ENCODE measurements at regions not wholly inside any gene's neighbourhood (a gene's known extent, or its start where the extent isn't known, plus 50 kb on each side); places are given as distances from the start of the nearest gene placed in this dataset.

DNA sequence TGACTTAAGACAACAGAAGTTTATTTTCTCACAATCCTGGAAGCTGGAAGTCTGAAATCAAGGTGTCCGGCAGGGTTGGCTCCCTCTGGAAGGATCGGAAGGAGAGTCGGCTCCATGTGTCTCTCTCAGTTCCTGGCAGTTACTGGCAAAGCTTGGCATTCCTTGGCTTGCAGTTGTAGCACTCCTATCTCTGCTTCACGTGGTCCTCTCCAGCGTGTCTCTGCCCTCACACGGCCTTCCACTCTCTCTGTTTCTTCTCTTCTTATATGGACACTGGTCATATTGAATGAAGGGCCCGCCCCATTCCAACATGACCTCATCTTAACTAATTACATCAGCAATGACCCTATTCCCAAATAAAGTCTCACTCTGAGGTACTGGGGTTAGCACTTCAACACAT, 60.1 kb upstream of the TUNAR start:
- DNase-seq (no peak), ATAC-seq (ENCODE audit: low read depth) (no peak)
- intact Hi-C loops (cut with micrococcal nuclease): no loop called here
- Histone ChIP-seq H3K9ac (ENCODE audit: low read length) (no peak overlapping the region), H3K4me2 (replicated peaks; ENCODE audit: low read depth, low read length, poor library complexity, severe bottlenecking) (no peak overlapping the region), H3K9me3 (ENCODE audit: control extremely low read depth in 1 of 3, control insufficient read depth in 2 of 3, insufficient read depth in 1 of 3, low read length in 2 of 3) (no peaks in the 10 kb centered on the region), H3K27ac (ENCODE audit: low read length in 2 of 2) (no peak overlapping the region), H4K20me1 (ENCODE audit: control insufficient read depth, insufficient read depth, low read length, poor library complexity, severe bottlenecking) (no peaks in the 10 kb centered on the region), H2AFZ (ENCODE audit: insufficient read depth, low read depth, low read length, poor library complexity, severe bottlenecking) (no peak overlapping the region), H3K4me3 (ENCODE audit: control extremely low read depth in 1 of 5, extremely low read depth in 1 of 5, insufficient read depth in 1 of 5, low read depth in 2 of 5, low read length in 4 of 5) (no peak overlapping the region), H3K4me1 (ENCODE audit: control insufficient read depth in 2 of 2, insufficient read depth in 2 of 2, low read length in 2 of 2) (no peaks in the 10 kb centered on the region), H3K27me3 (replicated peaks in 1 of 4; ENCODE audit: control extremely low read depth in 1 of 4, control insufficient read depth in 3 of 4, insufficient read depth in 4 of 4, low read length in 3 of 4) (peaks cover 0 to 7% (median 0%) of the 10 kb centered on the region in 4 experiments), H3K36me3 (replicated peaks in 1 of 2; ENCODE audit: control extremely low read depth in 1 of 2, control insufficient read depth in 1 of 2, extremely low read depth in 1 of 2, insufficient read depth in 2 of 2, low read length in 1 of 2) (no peaks in the 10 kb centered on the region), H3K79me2 (ENCODE audit: control insufficient read depth, insufficient read depth, low read length) (no peaks in the 10 kb centered on the region)
- Mint-ChIP-seq H3K4me1 (no peaks in the 10 kb centered on the region), H3K27ac (no peak overlapping the region), H3K27me3 (peaks cover 39% of the 10 kb centered on the region), H3K9me3 (ENCODE audit: insufficient read depth) (no peaks in the 10 kb centered on the region), H3K4me3 (no peak overlapping the region)
- 84% methylated on average over 7 of the region's 7 CpGs for WGBS (ENCODE audit: insufficient coverage)
- TF ChIP-seq, protein P1, sequence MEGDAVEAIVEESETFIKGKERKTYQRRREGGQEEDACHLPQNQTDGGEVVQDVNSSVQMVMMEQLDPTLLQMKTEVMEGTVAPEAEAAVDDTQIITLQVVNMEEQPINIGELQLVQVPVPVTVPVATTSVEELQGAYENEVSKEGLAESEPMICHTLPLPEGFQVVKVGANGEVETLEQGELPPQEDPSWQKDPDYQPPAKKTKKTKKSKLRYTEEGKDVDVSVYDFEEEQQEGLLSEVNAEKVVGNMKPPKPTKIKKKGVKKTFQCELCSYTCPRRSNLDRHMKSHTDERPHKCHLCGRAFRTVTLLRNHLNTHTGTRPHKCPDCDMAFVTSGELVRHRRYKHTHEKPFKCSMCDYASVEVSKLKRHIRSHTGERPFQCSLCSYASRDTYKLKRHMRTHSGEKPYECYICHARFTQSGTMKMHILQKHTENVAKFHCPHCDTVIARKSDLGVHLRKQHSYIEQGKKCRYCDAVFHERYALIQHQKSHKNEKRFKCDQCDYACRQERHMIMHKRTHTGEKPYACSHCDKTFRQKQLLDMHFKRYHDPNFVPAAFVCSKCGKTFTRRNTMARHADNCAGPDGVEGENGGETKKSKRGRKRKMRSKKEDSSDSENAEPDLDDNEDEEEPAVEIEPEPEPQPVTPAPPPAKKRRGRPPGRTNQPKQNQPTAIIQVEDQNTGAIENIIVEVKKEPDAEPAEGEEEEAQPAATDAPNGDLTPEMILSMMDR (IDR thresholded peaks at IDR 0.05): no peak
- no peak for TF ChIP-seq EZH2 (IDR thresholded peaks at IDR 0.05; ENCODE audit: borderline replicate concordance, insufficient read depth, low read depth, low read length, poor library complexity, severe bottlenecking)
- ChIA-PET POLR2A (no interaction called here), CTCF (no interaction called here)

DNA sequence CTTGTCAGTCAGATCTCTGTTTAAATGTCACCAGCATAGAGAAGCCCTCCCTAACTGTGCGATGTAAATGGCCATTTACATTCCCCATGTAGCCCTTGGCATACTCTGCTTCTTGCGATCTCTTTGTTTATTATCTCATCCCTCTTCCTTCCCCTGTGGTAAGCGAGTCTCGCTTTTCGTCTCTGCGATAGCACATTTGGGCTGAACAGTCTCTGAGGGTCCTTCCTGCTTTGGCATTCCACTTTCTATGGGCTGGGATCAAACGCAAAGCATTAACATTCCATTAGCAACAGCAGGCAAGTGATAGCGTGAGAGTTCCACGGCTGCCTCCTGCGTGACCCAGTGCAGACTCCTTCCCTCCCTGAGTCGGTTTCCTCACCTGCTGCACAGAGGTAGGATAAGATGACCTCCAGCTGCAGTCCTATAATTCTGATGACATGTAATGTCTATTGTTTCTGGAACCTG, 61.4 kb upstream of the TUNAR start:
- ATAC-seq (ENCODE audit: low read depth) (no peak), DNase-seq (no peak)
- H3K9me3 Mint-ChIP-seq (ENCODE audit: insufficient read depth): no peaks in the 10 kb centered on the region
- no peak for TF ChIP-seq EZH2 (IDR thresholded peaks at IDR 0.05; ENCODE audit: borderline replicate concordance, insufficient read depth, low read depth, low read length, poor library complexity, severe bottlenecking)
- TF ChIP-seq, protein P1 (IDR thresholded peaks at IDR 0.05): no peak
- no peak overlapping the region for H3K27ac ChIP-seq (ENCODE audit: low read length in 2 of 2)
- no peaks in the 10 kb centered on the region for H3K79me2 ChIP-seq (ENCODE audit: control insufficient read depth, insufficient read depth, low read length)
- no peaks in the 10 kb centered on the region for H3K4me1 ChIP-seq (ENCODE audit: control insufficient read depth in 2 of 2, insufficient read depth in 2 of 2, low read length in 2 of 2)
- H3K4me3 ChIP-seq (ENCODE audit: control extremely low read depth in 1 of 5, extremely low read depth in 1 of 5, insufficient read depth in 1 of 5, low read depth in 2 of 5, low read length in 4 of 5): no peak overlapping the region
- H3K4me3 Mint-ChIP-seq: no peak overlapping the region
- ChIA-PET CTCF (no interaction called here), POLR2A (no interaction called here)
- H3K4me2 ChIP-seq (replicated peaks; ENCODE audit: low read depth, low read length, poor library complexity, severe bottlenecking): no peak overlapping the region
- no peaks in the 10 kb centered on the region for H4K20me1 ChIP-seq (ENCODE audit: control insufficient read depth, insufficient read depth, low read length, poor library complexity, severe bottlenecking)
- no peaks in the 10 kb centered on the region for H3K4me1 Mint-ChIP-seq
- H3K27me3 ChIP-seq (replicated peaks in 1 of 4; ENCODE audit: control extremely low read depth in 1 of 4, control insufficient read depth in 3 of 4, insufficient read depth in 4 of 4, low read length in 3 of 4): peaks cover 0 to 7% (median 0%) of the 10 kb centered on the region in 4 experiments
- no peak overlapping the region for H2AFZ ChIP-seq (ENCODE audit: insufficient read depth, low read depth, low read length, poor library complexity, severe bottlenecking)
- H3K27ac Mint-ChIP-seq: no peak overlapping the region
- no peak overlapping the region for H3K9ac ChIP-seq (ENCODE audit: low read length)
- WGBS (ENCODE audit: insufficient coverage): 21% methylated on average over 10 of the region's 11 CpGs
- H3K9me3 ChIP-seq (ENCODE audit: control extremely low read depth in 1 of 3, control insufficient read depth in 2 of 3, insufficient read depth in 1 of 3, low read length in 2 of 3): no peaks in the 10 kb centered on the region
- intact Hi-C loops (cut with micrococcal nuclease): no loop called here
- H3K27me3 Mint-ChIP-seq: peaks cover 39% of the 10 kb centered on the region
- no peaks in the 10 kb centered on the region for H3K36me3 ChIP-seq (replicated peaks in 1 of 2; ENCODE audit: control extremely low read depth in 1 of 2, control insufficient read depth in 1 of 2, extremely low read depth in 1 of 2, insufficient read depth in 2 of 2, low read length in 1 of 2)
